GM18498 (cell line): ENCODE measurements at regions not wholly inside any gene's neighbourhood (a gene's known extent, or its start where the extent isn't known, plus 50 kb on each side); places are given as distances from the start of the nearest gene placed in this dataset.
"Not testable (repeated sequence)": the region's sequence is repeated elsewhere in the genome, so short reads cannot be mapped to it uniquely, and the experiment has no call there.

ENCODE experiments used
- ATAC-seq: cut with Tn5 transposase; IDR thresholded peaks from one replicate; pipeline ENCODE4 v1.9.1; 2021; ENCODE audit warnings: mild to moderate bottlenecking, moderate library complexity; ENCODE audit not compliant: unreplicated experiment

GRCh38 chr21:25531538-25532250, 75.6 kb downstream of the MRPL39 start:
- not testable (repeated sequence) for ATAC-seq

- ATAC-seq: no peak
These were observed 78.8 kb downstream of the MRPL39 start for GRCh38 chr21:25528515-25528914.

- ATAC-seq: no peak
These were observed 88.8 kb downstream of the MRPL39 start for GRCh38 chr21:25518491-25518911.

- no peak for ATAC-seq
These were observed 91.5 kb downstream of the MRPL39 start for GRCh38 chr21:25515484-25516405.

- ATAC-seq: no peak
These were observed 93.5 kb downstream of the MRPL39 start for GRCh38 chr21:25513810-25514209.

- ATAC-seq: no peak
These were observed 94.9 kb downstream of the MRPL39 start for GRCh38 chr21:25512095-25513081.

GRCh38 chr21:25509862-25510261, 97.4 kb downstream of the MRPL39 start:
- peak; percentile 56 for ATAC-seq

- no peak for ATAC-seq
These were observed 98.9 kb downstream of the MRPL39 start for GRCh38 chr21:25508364-25508763.

- ATAC-seq: peak; percentile 59
These were observed 99.8 kb downstream of the MRPL39 start for GRCh38 chr21:25507522-25507921.

GRCh38 chr21:25506887-25507286, 100.4 kb downstream of the MRPL39 start:
- no peak for ATAC-seq

- no peak for ATAC-seq
These were observed 101.0 kb downstream of the MRPL39 start for GRCh38 chr21:25506261-25506660.

- no peak for ATAC-seq
These were observed 103.3 kb downstream of the MRPL39 start for GRCh38 chr21:25503981-25504380.

GRCh38 chr21:25501996-25502665, 105.2 kb downstream of the MRPL39 start:
- ATAC-seq: peak; percentile 58

GRCh38 chr21:25501462-25501861, 105.8 kb downstream of the MRPL39 start:
- ATAC-seq: peak; percentile 27

- ATAC-seq: no peak
These were observed 106.7 kb downstream of the MRPL39 start for GRCh38 chr21:25500598-25500997.

- no peak for ATAC-seq
These were observed 110.3 kb downstream of the MRPL39 start for GRCh38 chr21:25496825-25497482.

- peak; percentile 34 for ATAC-seq
These were observed 112.5 kb downstream of the MRPL39 start for GRCh38 chr21:25494804-25495203.

GRCh38 chr21:25493722-25494121, 113.6 kb downstream of the MRPL39 start:
- no peak for ATAC-seq

- ATAC-seq: no peak
These were observed 116.0 kb downstream of the MRPL39 start for GRCh38 chr21:25491267-25491666.

- no peak for ATAC-seq
These were observed 116.5 kb downstream of the MRPL39 start for GRCh38 chr21:25490742-25491141.
